PC-9 (cell line): ENCODE measurements at regions not wholly inside any gene's neighbourhood (a gene's known extent, or its start where the extent isn't known, plus 50 kb on each side); places are given as distances from the start of the nearest gene placed in this dataset.

Experiments used
- BruUV-seq: library from RNA; stranded (reverse); fragments of 400-500 nt; replicated peaks from 2 replicates; lab custom pipeline; 2021; lab: Mats Ljungman, UMichigan
- CTCF ChIA-PET: fragments of 300-600 bp; sonication (Branson Sonifier 250); formaldehyde crosslinking; loops from one replicate; lab custom pipeline; 2022; ENCODE audit warnings: antibody characterized with exemption; lab: Charles Lee
- POLR2A ChIA-PET: fragments of 300-600 bp; sonication (Branson Sonifier 250); formaldehyde crosslinking; loops from one replicate; lab custom pipeline; 2022; ENCODE audit warnings: antibody characterized with exemption; ENCODE audit not compliant: unreplicated experiment; lab: Charles Lee
- DNase-seq, 2 experiments: peaks; one replicate each; pipeline versions ENCODE4 v3.0.0 to v3.0.0-alpha.2; 2015 to 2022; ENCODE audit warnings: mixed read lengths in 1 of 2
- H2AFZ ChIP-seq: fragments of 200-600 bp; sonication (generic); 2 replicates; pipeline ENCODE4 v1.8.1; 2017; ENCODE audit warnings: antibody characterized with exemption
- H3F3A ChIP-seq: fragments of 200-600 bp; sonication (generic); 2 replicates; pipeline ENCODE4 v1.8.1; 2017; ENCODE audit warnings: antibody characterized with exemption, mild to moderate bottlenecking, low read depth; ENCODE audit not compliant: insufficient read depth
- H3K27ac ChIP-seq: fragments of 200-600 bp; sonication (generic); 2 replicates; pipeline ENCODE4 v1.6.1; 2016; ENCODE audit warnings: mixed run types
- H3K27me3 ChIP-seq: fragments of 200-600 bp; sonication (generic); 2 replicates; pipeline ENCODE4 v1.6.1; 2016; ENCODE audit warnings: low read depth, mixed run types; ENCODE audit not compliant: insufficient read depth
- H3K36me3 ChIP-seq: fragments of 200-600 bp; sonication (generic); 2 replicates; pipeline ENCODE4 v1.6.1; 2016; ENCODE audit warnings: low read depth, mixed run types
- H3K4me1 ChIP-seq: fragments of 200-600 bp; sonication (generic); replicated peaks from 2 replicates; pipeline ENCODE4 v1.6.1; 2016; ENCODE audit warnings: mixed run types; ENCODE audit not compliant: insufficient read depth
- H3K4me2 ChIP-seq: fragments of 200-600 bp; sonication (generic); 2 replicates; pipeline ENCODE4 v1.6.1; 2017; ENCODE audit warnings: mixed run types
- H3K4me3 ChIP-seq: fragments of 200-600 bp; sonication (generic); 2 replicates; pipeline ENCODE4 v1.6.1; 2016; ENCODE audit warnings: mixed run types
- H3K79me2 ChIP-seq: fragments of 200-600 bp; sonication (generic); 2 replicates; pipeline ENCODE4 v1.6.1; 2017; ENCODE audit warnings: low read depth, mixed run types
- H3K9me2 ChIP-seq: fragments of 200-600 bp; sonication (generic); 2 replicates; pipeline ENCODE4 v1.8.1; 2017; ENCODE audit warnings: mild to moderate bottlenecking; ENCODE audit not compliant: insufficient read depth
- H3K9me3 ChIP-seq: fragments of 200-600 bp; sonication (generic); 2 replicates; pipeline ENCODE4 v1.8.1; 2016; ENCODE audit warnings: low read depth; ENCODE audit not compliant: insufficient read depth
- H4K20me1 ChIP-seq: fragments of 200-600 bp; sonication (generic); 2 replicates; pipeline ENCODE4 v1.8.1; 2017; ENCODE audit not compliant: insufficient read depth
- CTCF ChIP-seq: fragments of 200-600 bp; sonication (generic); conservative IDR thresholded peaks from 2 replicates; pipeline ENCODE4 v1.6.1; 2017; ENCODE audit warnings: mixed run types, antibody characterized with exemption, mild to moderate bottlenecking, moderate library complexity
- EZH2 ChIP-seq: fragments of 200-600 bp; sonication (generic); IDR thresholded peaks from 2 replicates; pipeline ENCODE4 v1.8.0; 2017; ENCODE audit warnings: antibody characterized with exemption, low read depth
- intact Hi-C: fragments of 100-400 bp; cut with micrococcal nuclease; formaldehyde crosslinking; loops from one replicate; pipeline ENCODE4 v1.10.0; 2022; ENCODE audit not compliant: unreplicated experiment

- no peaks in the 10 kb centered on the region for H3K9me2 ChIP-seq
- TF ChIP-seq CTCF (no peak), EZH2 (no peak)
- no peaks in the 10 kb centered on the region for H4K20me1 ChIP-seq
- H3K9me3 ChIP-seq: no peaks in the 10 kb centered on the region
- no peak overlapping the region for H3K27ac ChIP-seq
- H3F3A ChIP-seq: no peaks in the 10 kb centered on the region
- ChIA-PET POLR2A (no interaction called here), CTCF (no interaction called here)
- DNase-seq: no peak
- BruUV-seq: no TSS peak
- H3K79me2 ChIP-seq: no peaks in the 10 kb centered on the region
- H3K36me3 ChIP-seq: no peaks in the 10 kb centered on the region
- no peaks in the 10 kb centered on the region for H3K4me1 ChIP-seq
- intact Hi-C loops: no loop called here
- no peak overlapping the region for H3K4me3 ChIP-seq
- no peak overlapping the region for H2AFZ ChIP-seq
- no peak overlapping the region for H3K4me2 ChIP-seq
- H3K27me3 ChIP-seq: no peaks in the 10 kb centered on the region
These were observed 225.0 kb upstream of the UBASH3B start for GRCh38 chr11:122430490-122430889.

GRCh38 chr11:122426073-122426472 lies 229.4 kb upstream of the UBASH3B start:
- POLR2A ChIA-PET: no interaction called here
- no peak overlapping the region for H2AFZ ChIP-seq
- no peak for DNase-seq

GRCh38 chr11:122424636-122425035 lies 230.9 kb upstream of the UBASH3B start:
- H3F3A ChIP-seq: no peaks in the 10 kb centered on the region
- no peaks in the 10 kb centered on the region for H3K4me1 ChIP-seq
- no TSS peak for BruUV-seq
- H3K36me3 ChIP-seq: no peaks in the 10 kb centered on the region
- no peak overlapping the region for H3K4me3 ChIP-seq
- intact Hi-C loops: no loop called here
- no peaks in the 10 kb centered on the region for H3K27me3 ChIP-seq
- no peak for DNase-seq
- no peaks in the 10 kb centered on the region for H4K20me1 ChIP-seq
- ChIA-PET POLR2A (interaction anchor here (0.6 kb wide), 1 partner anchor 316 kb away, joined by 5 read pairs; no protein-coding TSS in a partner anchor), CTCF (no interaction called here)
- H3K79me2 ChIP-seq: no peaks in the 10 kb centered on the region
- TF ChIP-seq CTCF: no peak
- TF ChIP-seq EZH2: no peak
- no peak overlapping the region for H3K4me2 ChIP-seq
- H3K9me2 ChIP-seq: no peaks in the 10 kb centered on the region
- H3K27ac ChIP-seq: no peak overlapping the region
- H2AFZ ChIP-seq: no peak overlapping the region
- H3K9me3 ChIP-seq: no peaks in the 10 kb centered on the region

More at GRCh38 chr11:122426073-122426472, 229.4 kb upstream of the UBASH3B start:
- no TSS peak for BruUV-seq
- Histone ChIP-seq H3K27ac (no peak overlapping the region), H3K4me2 (no peak overlapping the region), H3F3A (no peaks in the 10 kb centered on the region), H3K27me3 (no peaks in the 10 kb centered on the region), H3K9me2 (no peaks in the 10 kb centered on the region), H3K4me3 (no peak overlapping the region), H3K4me1 (no peaks in the 10 kb centered on the region), H3K36me3 (no peaks in the 10 kb centered on the region), H3K9me3 (no peaks in the 10 kb centered on the region), H3K79me2 (no peaks in the 10 kb centered on the region), H4K20me1 (no peaks in the 10 kb centered on the region)
- intact Hi-C loops: no loop called here
- no peak for TF ChIP-seq CTCF
- TF ChIP-seq EZH2: no peak
- CTCF ChIA-PET: no interaction called here
